ENCODE measurements at regions not wholly inside any gene's neighbourhood (a gene's known extent, or its start where the extent isn't known, plus 50 kb on each side); places are given as distances from the start of the nearest gene placed in this dataset.

- Histone ChIP-seq H3K27ac (ENCODE audit: insufficient read depth, low read depth, low read length) (no peak overlapping the region), H3K79me2 (ENCODE audit: control insufficient read depth, insufficient read depth, low read length) (no peaks in the 10 kb centered on the region), H3K36me3 (ENCODE audit: control insufficient read depth in 2 of 2, extremely low read depth in 1 of 2, insufficient read depth in 2 of 2, low read length in 2 of 2) (no peaks in the 10 kb centered on the region), H3K4me1 (ENCODE audit: control insufficient read depth, extremely low read depth, insufficient read depth, low read length) (peaks cover 21% of the 10 kb centered on the region), H4K20me1 (replicated peaks; ENCODE audit: control insufficient read depth, extremely low read depth, insufficient read depth, low read length) (no peaks in the 10 kb centered on the region), H3K27me3 (ENCODE audit: control insufficient read depth in 2 of 2, insufficient read depth in 2 of 2, low read length in 2 of 2) (no peaks in the 10 kb centered on the region), H3K4me3 (replicated peaks in 1 of 3; ENCODE audit: insufficient read depth in 1 of 3, low read depth in 1 of 3, low read length in 3 of 3) (no peak overlapping the region), H2AFZ (ENCODE audit: low read depth, low read length) (no peak overlapping the region), H3K9ac (replicated peaks; ENCODE audit: extremely low read depth, insufficient read depth, low read length) (no peak overlapping the region), H3K4me2 (ENCODE audit: insufficient read depth, low read length) (no peak overlapping the region), H3K9me3 (replicated peaks; ENCODE audit: control insufficient read depth, insufficient read depth, low read length) (no peaks in the 10 kb centered on the region), H3K9me1 (replicated peaks; ENCODE audit: control insufficient read depth, extremely low read depth, insufficient read depth, low read length) (no peaks in the 10 kb centered on the region)
- dilution Hi-C loops (cut with MboI; ENCODE audit: extremely low pct_ligation_motif_present, low sequenced_read_pairs) (no loop called here), intact Hi-C loops (cut with micrococcal nuclease) (loop anchor here (10.0 kb wide), 1 partner anchor 625 kb away; the partner anchor contains the start of gene OBI1)
- BruUV-seq (replicated peaks), result no TSS peak
- ChIA-PET POLR2A (no interaction called here), CTCF (no interaction called here)
- DNase-seq (ENCODE audit: low read depth, low spot score) (no peak), FAIRE-seq (no peak)
- TF ChIP-seq JUN (IDR thresholded peaks at IDR 0.05; ENCODE audit: borderline replicate concordance, insufficient read depth, insufficient read length, low read depth) (no peak), POLR2AphosphoS5 (IDR thresholded peaks at IDR 0.05; ENCODE audit: insufficient read depth, low read depth, low read length) (no peak), GATA2 (IDR thresholded peaks at IDR 0.05; ENCODE audit: insufficient read depth, insufficient read length, low read depth, low read length) (no peak), MAX (IDR thresholded peaks at IDR 0.05; ENCODE audit: insufficient read depth, insufficient read length) (no peak), MYC (IDR thresholded peaks at IDR 0.05; ENCODE audit: low read depth, low read length) (no peak), POLR2A (IDR thresholded peaks at IDR 0.05; ENCODE audit: low read depth, low read length) (no peak), FOS (IDR thresholded peaks at IDR 0.05; ENCODE audit: borderline replicate concordance, insufficient read depth, low read length) (no peak), CTCF (IDR thresholded peaks at IDR 0.05; ENCODE audit: extremely low read depth in 1 of 2, insufficient read depth in 1 of 2, low read depth in 1 of 2, low read length in 2 of 2) (no peak), EZH2 (IDR thresholded peaks at IDR 0.05; ENCODE audit: borderline replicate concordance, low read depth, low read length, severe bottlenecking) (no peak)
Measured at GRCh38 chr13:78029901-78030300, 111.3 kb upstream of the EDNRB start.
